GM18870 (cell line): ENCODE measurements at regions not wholly inside any gene's neighbourhood (a gene's known extent, or its start where the extent isn't known, plus 50 kb on each side); places are given as distances from the start of the nearest gene placed in this dataset.

ENCODE experiments used
- ATAC-seq: cut with Tn5 transposase; IDR thresholded peaks from one replicate; pipeline ENCODE4 v1.9.1; 2021; ENCODE audit warnings: moderate library complexity; ENCODE audit not compliant: unreplicated experiment

DNA sequence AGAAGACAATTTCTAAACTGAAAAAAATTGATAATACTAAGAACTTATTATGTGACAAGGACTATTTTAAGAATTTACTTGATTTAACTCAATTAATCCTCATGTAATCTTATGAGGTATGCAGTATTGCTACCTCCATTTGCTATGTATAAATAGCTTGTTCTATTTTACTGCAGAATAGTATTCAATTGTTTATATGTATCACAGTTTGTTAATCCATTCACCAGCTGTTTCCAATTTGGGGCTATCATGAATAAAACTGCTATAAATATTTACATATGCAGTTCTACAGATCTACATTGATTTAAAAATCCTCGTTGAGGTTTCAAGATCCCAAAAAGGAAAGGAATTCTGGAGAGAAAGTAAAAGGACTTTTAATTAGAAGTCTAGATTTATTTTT is 54.8 kb upstream of the DOCK10 start:
- no peak for ATAC-seq
